GM12875 (cell line): ENCODE measurements at regions not wholly inside any gene's neighbourhood (a gene's known extent, or its start where the extent isn't known, plus 50 kb on each side); places are given as distances from the start of the nearest gene placed in this dataset.
"Not testable (repeated sequence)": the region's sequence is repeated elsewhere in the genome, so short reads cannot be mapped to it uniquely, and the experiment has no call there.

Source experiments
- H3K4me3 ChIP-seq: one replicate; pipeline ENCODE4 v1.5.1; 2011; ENCODE audit warnings: low read depth, low read length, control low read depth
- CTCF ChIP-seq: IDR thresholded peaks from 2 replicates; pipeline ENCODE4 v1.5.1; 2011; ENCODE audit warnings: low read depth, mild to moderate bottlenecking, control low read depth, inconsistent platforms, low read length, moderate library complexity, borderline replicate concordance; ENCODE audit not compliant: insufficient read depth

GRCh38 chr5:92713826-92714225 is 867.2 kb downstream of the NR2F1-AS1 start:
- H3K4me3 ChIP-seq = no peak overlapping the region
- no peak for TF ChIP-seq CTCF

GRCh38 chr5:92713335-92713743 is 867.7 kb downstream of the NR2F1-AS1 start:
- no peak for TF ChIP-seq CTCF
- H3K4me3 ChIP-seq = no peak overlapping the region

- no peak for TF ChIP-seq CTCF
- no peak overlapping the region for H3K4me3 ChIP-seq
Measured at GRCh38 chr5:92711956-92712355, 869.1 kb downstream of the NR2F1-AS1 start.

- no peak for TF ChIP-seq CTCF
- H3K4me3 ChIP-seq = no peak overlapping the region
Measured at GRCh38 chr5:92704590-92704989, 876.4 kb downstream of the NR2F1-AS1 start.

GRCh38 chr5:92703976-92704375 is 877.0 kb downstream of the NR2F1-AS1 start:
- no peak for TF ChIP-seq CTCF
- H3K4me3 ChIP-seq = no peak overlapping the region

GRCh38 chr5:92695123-92696003 is 885.7 kb downstream of the NR2F1-AS1 start:
- H3K4me3 ChIP-seq = no peak overlapping the region
- TF ChIP-seq CTCF = no peak

GRCh38 chr5:92694067-92694466 is 887.0 kb downstream of the NR2F1-AS1 start:
- no peak overlapping the region for H3K4me3 ChIP-seq
- TF ChIP-seq CTCF = no peak

- not testable (repeated sequence) for H3K4me3 ChIP-seq
Measured at GRCh38 chr5:92691955-92692354, 889.1 kb downstream of the NR2F1-AS1 start.
